Activated CD4-positive, alpha-beta memory T cell treated with anti-CD3 and anti-CD28 coated beads for 36 hours (primary cell): ENCODE measurements at regions not wholly inside any gene's neighbourhood (a gene's known extent, or its start where the extent isn't known, plus 50 kb on each side); places are given as distances from the start of the nearest gene placed in this dataset.
A peak's percentile ranks its signal among the peaks of the same experiment; 100 is the strongest.

Source experiments
- CTCF ChIA-PET: fragments of 350-600 bp; sonication (Branson Sonifier 250); formaldehyde crosslinking; loops from one replicate; lab custom pipeline; 2021; ENCODE audit warnings: antibody characterized with exemption, inconsistent platforms; lab: Charles Lee
- POLR2A ChIA-PET: fragments of 350-600 bp; sonication (Branson Sonifier 250); formaldehyde crosslinking; loops from one replicate; lab custom pipeline; 2021; ENCODE audit warnings: antibody characterized with exemption; lab: Charles Lee
- DNase-seq: peaks from one replicate; pipeline ENCODE4 v3.0.0-alpha.2; 2020
- H3K27ac Mint-ChIP-seq: one replicate; pipeline ENCODE4 v1.8.0; 2021; ENCODE audit warnings: mixed read lengths
- H3K27me3 Mint-ChIP-seq: one replicate; pipeline ENCODE4 v1.8.0; 2021; ENCODE audit warnings: mixed read lengths
- H3K36me3 Mint-ChIP-seq: one replicate; pipeline ENCODE4 v1.8.0; 2021; ENCODE audit warnings: mixed read lengths
- H3K4me1 Mint-ChIP-seq: one replicate; pipeline ENCODE4 v1.8.0; 2021; ENCODE audit warnings: low read depth, mixed read lengths
- H3K4me3 Mint-ChIP-seq: one replicate; pipeline ENCODE4 v1.8.0; 2021; ENCODE audit warnings: mild to moderate bottlenecking, mixed read lengths
- H3K9me3 Mint-ChIP-seq: one replicate; pipeline ENCODE4 v1.8.0; 2021; ENCODE audit warnings: mixed read lengths
- intact Hi-C: fragments of 100-400 bp; cut with micrococcal nuclease; formaldehyde crosslinking; loops from one replicate; pipeline ENCODE4 v1.15.1; 2023

- POLR2A ChIA-PET = no interaction called here
- intact Hi-C loops = no loop called here
These were observed 161.6 kb upstream of the GBE1 start for GRCh38 chr3:81923038-81923437.

GRCh38 chr3:81922404-81922803 lies 161.0 kb upstream of the GBE1 start:
- no peak overlapping the region for H3K27ac Mint-ChIP-seq
- ChIA-PET CTCF (interaction anchor here (1.1 to 1.8 kb wide), 3 partner anchors 11 to 13 kb away, joined by 3 to 5 read pairs (median 4); no protein-coding TSS in a partner anchor), POLR2A (no interaction called here)
- H3K27me3 Mint-ChIP-seq = peaks cover 2% of the 10 kb centered on the region
- H3K4me3 Mint-ChIP-seq = no peak overlapping the region
- H3K9me3 Mint-ChIP-seq = no peaks in the 10 kb centered on the region
- intact Hi-C loops = no loop called here
- no peaks in the 10 kb centered on the region for H3K4me1 Mint-ChIP-seq
- DNase-seq = no peak
- no peaks in the 10 kb centered on the region for H3K36me3 Mint-ChIP-seq

More at GRCh38 chr3:81923038-81923437, 161.6 kb upstream of the GBE1 start:
- CTCF ChIA-PET = interaction anchor here (1.1 to 1.4 kb wide), 3 partner anchors 11 to 13 kb away, joined by 3 to 5 read pairs (median 4); no protein-coding TSS in a partner anchor
- no peak overlapping the region for H3K27ac Mint-ChIP-seq
- no peaks in the 10 kb centered on the region for H3K4me1 Mint-ChIP-seq
- no peak for DNase-seq
- no peaks in the 10 kb centered on the region for H3K36me3 Mint-ChIP-seq
- no peak overlapping the region for H3K4me3 Mint-ChIP-seq
- H3K9me3 Mint-ChIP-seq = no peaks in the 10 kb centered on the region
- peaks cover 2% of the 10 kb centered on the region for H3K27me3 Mint-ChIP-seq

GRCh38 chr3:81920816-81921215 lies 159.4 kb upstream of the GBE1 start:
- peaks cover 2% of the 10 kb centered on the region for H3K27me3 Mint-ChIP-seq
- no peaks in the 10 kb centered on the region for H3K4me1 Mint-ChIP-seq
- no peak overlapping the region for H3K27ac Mint-ChIP-seq
- intact Hi-C loops = no loop called here
- H3K4me3 Mint-ChIP-seq = no peak overlapping the region
- CTCF ChIA-PET = interaction anchor here (1.8 kb wide), 1 partner anchor 10 kb away, joined by 4 read pairs; no protein-coding TSS in a partner anchor
- H3K9me3 Mint-ChIP-seq = no peaks in the 10 kb centered on the region
- H3K36me3 Mint-ChIP-seq = no peaks in the 10 kb centered on the region
- no peak for DNase-seq
- POLR2A ChIA-PET = no interaction called here

- POLR2A ChIA-PET = no interaction called here
- peaks cover 2% of the 10 kb centered on the region for H3K27me3 Mint-ChIP-seq
- no peak overlapping the region for H3K27ac Mint-ChIP-seq
- no peak for DNase-seq
- CTCF ChIA-PET = no interaction called here
- no peaks in the 10 kb centered on the region for H3K9me3 Mint-ChIP-seq
- intact Hi-C loops = loop anchor here (10.0 kb wide), 1 partner anchor 422 kb away; no protein-coding TSS in a partner anchor
- no peaks in the 10 kb centered on the region for H3K4me1 Mint-ChIP-seq
- H3K36me3 Mint-ChIP-seq = no peaks in the 10 kb centered on the region
- H3K4me3 Mint-ChIP-seq = no peak overlapping the region
These were observed 155.4 kb upstream of the GBE1 start for GRCh38 chr3:81916890-81917289.

GRCh38 chr3:81913886-81914663 lies 152.6 kb upstream of the GBE1 start:
- Mint-ChIP-seq H3K4me3 (no peak overlapping the region), H3K27me3 (peaks cover 2% of the 10 kb centered on the region), H3K27ac (no peak overlapping the region), H3K9me3 (no peaks in the 10 kb centered on the region), H3K36me3 (no peaks in the 10 kb centered on the region), H3K4me1 (no peaks in the 10 kb centered on the region)
- no peak for DNase-seq
- intact Hi-C loops = loop anchor here (10.0 kb wide), 1 partner anchor 419 kb away; no protein-coding TSS in a partner anchor
- ChIA-PET POLR2A (no interaction called here), CTCF (no interaction called here)

GRCh38 chr3:81911221-81911620 lies 149.8 kb upstream of the GBE1 start:
- intact Hi-C loops = loop anchor here (10.0 kb wide), 1 partner anchor 416 kb away; no protein-coding TSS in a partner anchor
- H3K4me1 Mint-ChIP-seq = no peaks in the 10 kb centered on the region
- no peaks in the 10 kb centered on the region for H3K36me3 Mint-ChIP-seq
- no peak overlapping the region for H3K27ac Mint-ChIP-seq
- H3K4me3 Mint-ChIP-seq = no peak overlapping the region
- CTCF ChIA-PET = interaction anchor here (0.7 to 1.3 kb wide), 6 partner anchors 10 to 1607 kb away, joined by 3 to 6 read pairs (median 3); no protein-coding TSS in a partner anchor
- H3K27me3 Mint-ChIP-seq = peaks cover 5% of the 10 kb centered on the region
- POLR2A ChIA-PET = no interaction called here
- no peaks in the 10 kb centered on the region for H3K9me3 Mint-ChIP-seq
- no peak for DNase-seq

GRCh38 chr3:81910244-81910852 lies 148.9 kb upstream of the GBE1 start:
- no peaks in the 10 kb centered on the region for H3K36me3 Mint-ChIP-seq
- intact Hi-C loops = loop anchor here (10.0 kb wide), 1 partner anchor 416 kb away; no protein-coding TSS in a partner anchor
- POLR2A ChIA-PET = no interaction called here
- H3K27ac Mint-ChIP-seq = no peak overlapping the region
- CTCF ChIA-PET = interaction anchor here (0.6 to 2.0 kb wide), 13 partner anchors 9 to 668 kb away, joined by 3 to 6 read pairs (median 3); no protein-coding TSS in a partner anchor
- H3K4me3 Mint-ChIP-seq = no peak overlapping the region
- peak; percentile 9 for DNase-seq
- H3K4me1 Mint-ChIP-seq = no peaks in the 10 kb centered on the region
- peaks cover 5% of the 10 kb centered on the region for H3K27me3 Mint-ChIP-seq
- H3K9me3 Mint-ChIP-seq = no peaks in the 10 kb centered on the region

- H3K36me3 Mint-ChIP-seq = no peaks in the 10 kb centered on the region
These were observed 148.4 kb upstream of the GBE1 start for GRCh38 chr3:81909796-81910195.

GRCh38 chr3:81908561-81908960 lies 147.1 kb upstream of the GBE1 start:
- intact Hi-C loops = no loop called here
- ChIA-PET CTCF (no interaction called here), POLR2A (no interaction called here)
- no peaks in the 10 kb centered on the region for H3K4me1 Mint-ChIP-seq
- peaks cover 5% of the 10 kb centered on the region for H3K27me3 Mint-ChIP-seq
- H3K36me3 Mint-ChIP-seq = no peaks in the 10 kb centered on the region
- no peak for DNase-seq
- H3K4me3 Mint-ChIP-seq = no peak overlapping the region
- no peak overlapping the region for H3K27ac Mint-ChIP-seq
- no peaks in the 10 kb centered on the region for H3K9me3 Mint-ChIP-seq

More at GRCh38 chr3:81909796-81910195, 148.4 kb upstream of the GBE1 start:
- ChIA-PET POLR2A (no interaction called here), CTCF (interaction anchor here (0.6 to 2.0 kb wide), 11 partner anchors 9 to 667 kb away, joined by 3 to 5 read pairs (median 3); no protein-coding TSS in a partner anchor)
- intact Hi-C loops = loop anchor here (10.0 kb wide), 1 partner anchor 415 kb away; no protein-coding TSS in a partner anchor
- H3K27me3 Mint-ChIP-seq = peaks cover 5% of the 10 kb centered on the region
- DNase-seq = no peak
- H3K4me3 Mint-ChIP-seq = no peak overlapping the region
- H3K9me3 Mint-ChIP-seq = no peaks in the 10 kb centered on the region
- H3K27ac Mint-ChIP-seq = no peak overlapping the region
- H3K4me1 Mint-ChIP-seq = no peaks in the 10 kb centered on the region

GRCh38 chr3:81898336-81898735 lies 136.9 kb upstream of the GBE1 start:
- intact Hi-C loops = no loop called here
- Mint-ChIP-seq H3K4me3 (no peak overlapping the region), H3K4me1 (no peaks in the 10 kb centered on the region), H3K27ac (no peak overlapping the region), H3K9me3 (no peaks in the 10 kb centered on the region), H3K36me3 (no peaks in the 10 kb centered on the region), H3K27me3 (peaks cover 1% of the 10 kb centered on the region)
- ChIA-PET CTCF (interaction anchor here (1.4 to 2.4 kb wide), 2 partner anchors 11 to 13 kb away, joined by 4 to 6 read pairs; no protein-coding TSS in a partner anchor), POLR2A (no interaction called here)
- DNase-seq = no peak

- ChIA-PET CTCF (no interaction called here), POLR2A (no interaction called here)
- Mint-ChIP-seq H3K9me3 (no peaks in the 10 kb centered on the region), H3K4me3 (no peak overlapping the region), H3K4me1 (no peaks in the 10 kb centered on the region), H3K27ac (no peak overlapping the region), H3K36me3 (no peaks in the 10 kb centered on the region), H3K27me3 (peaks cover 1% of the 10 kb centered on the region)
- DNase-seq = no peak
- intact Hi-C loops = no loop called here
These were observed 133.2 kb upstream of the GBE1 start for GRCh38 chr3:81894598-81894997.
